ENCODE measurements at regions not wholly inside any gene's neighbourhood (a gene's known extent, or its start where the extent isn't known, plus 50 kb on each side); places are given as distances from the start of the nearest gene placed in this dataset.
"Not testable (repeated sequence)": the region's sequence is repeated elsewhere in the genome, so short reads cannot be mapped to it uniquely, and the experiment has no call there.

GRCh38 chr3:8353364-8353763 lies 148.3 kb upstream of the LMCD1 start:
- H3K4me3 ChIP-seq (ENCODE audit: control insufficient read depth, low read depth, low read length), result no peak overlapping the region
- no peak for DNase-seq (ENCODE audit: low read depth)
- TF ChIP-seq CTCF (IDR thresholded peaks at IDR 0.05; ENCODE audit: control insufficient read depth, insufficient read depth, low read depth, low read length, missing control alignments), result no peak

- no peak for DNase-seq (ENCODE audit: low read depth)
- TF ChIP-seq CTCF (IDR thresholded peaks at IDR 0.05; ENCODE audit: control insufficient read depth, insufficient read depth, low read depth, low read length, missing control alignments), result no peak
- H3K4me3 ChIP-seq (ENCODE audit: control insufficient read depth, low read depth, low read length), result no peak overlapping the region
These were observed 146.3 kb upstream of the LMCD1 start for GRCh38 chr3:8355346-8355745.

- not testable (repeated sequence) for DNase-seq (ENCODE audit: low read depth); H3K4me3 ChIP-seq (ENCODE audit: control insufficient read depth, low read depth, low read length)
These were observed 145.6 kb upstream of the LMCD1 start for GRCh38 chr3:8356066-8356465.

GRCh38 chr3:8357859-8358258 lies 143.8 kb upstream of the LMCD1 start:
- DNase-seq (ENCODE audit: low read depth), result no peak
- TF ChIP-seq CTCF (IDR thresholded peaks at IDR 0.05; ENCODE audit: control insufficient read depth, insufficient read depth, low read depth, low read length, missing control alignments), result no peak
- no peak overlapping the region for H3K4me3 ChIP-seq (ENCODE audit: control insufficient read depth, low read depth, low read length)

- DNase-seq (ENCODE audit: low read depth), result no peak
These were observed 142.5 kb upstream of the LMCD1 start for GRCh38 chr3:8359133-8359532.

GRCh38 chr3:8363200-8363599 lies 138.4 kb upstream of the LMCD1 start:
- H3K4me3 ChIP-seq (ENCODE audit: control insufficient read depth, low read depth, low read length), result no peak overlapping the region
- no peak for TF ChIP-seq CTCF (IDR thresholded peaks at IDR 0.05; ENCODE audit: control insufficient read depth, insufficient read depth, low read depth, low read length, missing control alignments)
- DNase-seq (ENCODE audit: low read depth), result no peak

More at GRCh38 chr3:8359133-8359532, 142.5 kb upstream of the LMCD1 start:
- no peak overlapping the region for H3K4me3 ChIP-seq (ENCODE audit: control insufficient read depth, low read depth, low read length)
- no peak for TF ChIP-seq CTCF (IDR thresholded peaks at IDR 0.05; ENCODE audit: control insufficient read depth, insufficient read depth, low read depth, low read length, missing control alignments)

GRCh38 chr3:8365541-8365940 lies 136.1 kb upstream of the LMCD1 start:
- H3K4me3 ChIP-seq (ENCODE audit: control insufficient read depth, low read depth, low read length), result no peak overlapping the region
- no peak for TF ChIP-seq CTCF (IDR thresholded peaks at IDR 0.05; ENCODE audit: control insufficient read depth, insufficient read depth, low read depth, low read length, missing control alignments)
- no peak for DNase-seq (ENCODE audit: low read depth)
